Spinal cord (tissue), 9 donors: ENCODE measurements at regions not wholly inside any gene's neighbourhood (a gene's known extent, or its start where the extent isn't known, plus 50 kb on each side); places are given as distances from the start of the nearest gene placed in this dataset.

ENCODE experiments used
- DNase-seq, 6 donors: peaks; one replicate each; pipeline versions ENCODE4 v3.0.0 to v3.0.0-alpha.2; 2013 to 2015; ENCODE audit warnings: low spot score in 6 of 6, low read depth in 4 of 6
- H3K27ac ChIP-seq: one replicate; pipeline ENCODE4 v1.5.1; 2013; ENCODE audit warnings: low read depth, low read length, control low read depth
- H3K27me3 ChIP-seq: one replicate; pipeline ENCODE4 v1.6.1; 2013; ENCODE audit warnings: low read length; ENCODE audit not compliant: control insufficient read depth, insufficient read depth
- H3K36me3 ChIP-seq: one replicate; pipeline ENCODE4 v1.6.1; 2013; ENCODE audit warnings: low read length; ENCODE audit not compliant: control insufficient read depth, insufficient read depth
- H3K4me1 ChIP-seq: one replicate; pipeline ENCODE4 v1.6.1; 2013; ENCODE audit warnings: low read length; ENCODE audit not compliant: control insufficient read depth, insufficient read depth
- H3K4me3 ChIP-seq: one replicate; pipeline ENCODE4 v1.5.1; 2013; ENCODE audit warnings: low read depth, low read length, control low read depth
- H3K9me3 ChIP-seq: one replicate; pipeline ENCODE4 v1.6.1; 2013; ENCODE audit warnings: low read length; ENCODE audit not compliant: control insufficient read depth, insufficient read depth
- WGBS: methylation state at CpG from one replicate; pipeline ENCODE4 v1.1.5; 2013; ENCODE audit warnings: missing lambda C conversion rate; ENCODE audit not compliant: insufficient coverage; 5-methylcytosine and 5-hydroxymethylcytosine counted together
- donor health status: healthy.

GRCh38 chr4:147093206-147093605 lies 147.5 kb upstream of the TTC29 start:
- Histone ChIP-seq H3K4me1 (no peaks in the 10 kb centered on the region), H3K27ac (no peak overlapping the region), H3K9me3 (no peaks in the 10 kb centered on the region), H3K4me3 (no peak overlapping the region), H3K36me3 (no peaks in the 10 kb centered on the region), H3K27me3 (no peaks in the 10 kb centered on the region)
- no peak for DNase-seq
- no CpG with 5 or more reads among the region's 2 CpGs for WGBS

GRCh38 chr4:147094238-147094637 lies 148.6 kb upstream of the TTC29 start:
- no peaks in the 10 kb centered on the region for H3K9me3 ChIP-seq
- H3K27me3 ChIP-seq: no peaks in the 10 kb centered on the region
- H3K27ac ChIP-seq: no peak overlapping the region
- H3K4me1 ChIP-seq: no peaks in the 10 kb centered on the region
- DNase-seq: peak in 1 of 6 donors; percentile 32
- no peaks in the 10 kb centered on the region for H3K36me3 ChIP-seq
- WGBS: no CpG with 5 or more reads among the region's 2 CpGs
- no peak overlapping the region for H3K4me3 ChIP-seq

DNA sequence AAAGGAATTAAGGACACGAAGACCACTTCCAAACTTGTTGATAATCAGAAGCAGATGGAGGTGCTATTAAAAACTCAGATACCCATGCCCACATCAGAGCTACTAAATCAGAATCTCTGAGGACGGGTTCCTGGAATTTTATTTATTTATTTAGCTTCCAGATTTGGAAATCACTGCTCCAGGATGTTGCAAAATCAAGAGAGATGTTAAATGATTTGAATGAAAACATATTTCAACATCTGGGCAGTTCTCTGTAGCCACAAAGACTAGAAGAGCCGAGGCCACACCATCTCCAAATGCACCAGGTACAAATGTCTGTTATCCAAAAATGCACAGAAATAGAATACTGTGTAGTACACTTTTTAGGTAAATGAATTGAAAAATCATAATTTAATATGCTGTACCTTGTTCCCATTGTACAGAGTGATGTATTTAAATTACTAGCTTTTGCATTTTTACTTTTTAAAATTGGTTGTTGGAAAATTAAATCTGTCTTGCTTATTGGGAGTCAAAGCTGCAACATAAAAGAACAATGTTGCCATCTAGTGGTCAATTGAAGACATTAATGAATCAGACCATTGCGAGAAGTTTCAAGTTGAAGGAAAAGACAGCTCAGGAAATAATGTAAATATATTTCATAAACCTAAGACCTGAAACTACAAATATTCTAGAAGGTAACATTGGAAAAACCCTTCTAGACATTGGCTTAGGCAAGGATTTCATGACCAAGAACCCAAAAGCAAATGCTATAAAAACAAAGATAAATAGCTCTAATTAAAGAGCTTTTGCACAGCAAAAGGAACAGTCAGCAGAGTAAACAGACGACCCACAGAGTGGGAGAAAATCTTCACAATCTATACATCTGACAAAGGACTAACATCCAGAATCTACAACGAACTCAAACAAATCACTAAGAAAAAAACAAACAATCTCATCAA lies 151.3 kb upstream of the TTC29 start:
- peak in 5 of 6 donors; percentile 42 to 90 (median 51) for DNase-seq
- no peaks in the 10 kb centered on the region for H3K9me3 ChIP-seq
- H3K4me1 ChIP-seq: no peaks in the 10 kb centered on the region
- WGBS: no CpG with 5 or more reads among the region's 6 CpGs
- H3K27me3 ChIP-seq: no peaks in the 10 kb centered on the region
- H3K4me3 ChIP-seq: no peak overlapping the region
- H3K36me3 ChIP-seq: no peaks in the 10 kb centered on the region
- H3K27ac ChIP-seq: no peak overlapping the region

GRCh38 chr4:147101678-147102077 lies 156.0 kb upstream of the TTC29 start:
- H3K4me1 ChIP-seq: no peaks in the 10 kb centered on the region
- H3K36me3 ChIP-seq: no peaks in the 10 kb centered on the region
- no peak for DNase-seq
- H3K27ac ChIP-seq: no peak overlapping the region
- no peaks in the 10 kb centered on the region for H3K27me3 ChIP-seq
- H3K9me3 ChIP-seq: no peaks in the 10 kb centered on the region
- no peak overlapping the region for H3K4me3 ChIP-seq
- 73% methylated on average over 1 of the region's 2 CpGs for WGBS

GRCh38 chr4:147102596-147102995 lies 156.9 kb upstream of the TTC29 start:
- no peak overlapping the region for H3K27ac ChIP-seq
- H3K4me1 ChIP-seq: no peaks in the 10 kb centered on the region
- no peaks in the 10 kb centered on the region for H3K36me3 ChIP-seq
- H3K27me3 ChIP-seq: no peaks in the 10 kb centered on the region
- WGBS: no CpG with 5 or more reads among the region's 1 CpG
- no peak for DNase-seq
- no peaks in the 10 kb centered on the region for H3K9me3 ChIP-seq
- H3K4me3 ChIP-seq: no peak overlapping the region

DNA sequence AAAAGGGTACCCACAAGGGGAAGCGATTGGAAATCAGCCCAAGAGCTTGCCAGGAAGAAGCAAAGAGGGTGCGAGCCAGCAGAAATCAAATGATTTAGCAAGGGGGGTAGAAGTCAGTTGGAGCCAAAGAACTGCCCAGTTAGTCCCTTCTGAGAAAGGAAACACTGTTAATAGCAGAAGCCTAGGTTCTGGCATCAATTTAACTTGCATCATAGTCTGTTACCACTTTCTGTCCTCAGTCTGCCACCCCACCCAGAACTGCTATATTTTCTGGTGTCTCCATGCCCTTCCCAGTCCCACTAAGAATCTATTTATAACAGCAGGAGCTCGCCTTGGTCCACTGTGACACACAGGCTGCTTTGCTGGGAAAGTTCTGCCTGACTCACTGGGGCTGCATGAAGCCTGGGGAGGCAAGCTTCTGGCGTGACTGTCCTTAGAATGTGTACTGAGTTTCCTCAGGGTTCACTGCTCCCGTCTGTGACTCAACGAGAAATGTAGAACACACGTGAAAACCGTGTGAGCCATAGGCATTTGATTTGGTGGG lies 157.8 kb upstream of the TTC29 start:
- Histone ChIP-seq H3K4me3 (no peak overlapping the region), H3K4me1 (no peaks in the 10 kb centered on the region), H3K27me3 (no peaks in the 10 kb centered on the region), H3K36me3 (no peaks in the 10 kb centered on the region), H3K27ac (peak overlapping the region; percentile 50), H3K9me3 (no peaks in the 10 kb centered on the region)
- 30% methylated on average over 2 of the region's 8 CpGs for WGBS
- peak in 5 of 6 donors; percentile 48 to 83 (median 61) for DNase-seq

GRCh38 chr4:147104768-147105167 lies 159.1 kb upstream of the TTC29 start:
- WGBS: 72% methylated on average over 2 of the region's 2 CpGs
- Histone ChIP-seq H3K9me3 (no peaks in the 10 kb centered on the region), H3K27ac (no peak overlapping the region), H3K27me3 (no peaks in the 10 kb centered on the region), H3K4me3 (no peak overlapping the region), H3K4me1 (no peaks in the 10 kb centered on the region), H3K36me3 (no peaks in the 10 kb centered on the region)
- DNase-seq: no peak

GRCh38 chr4:147108409-147108808 lies 162.7 kb upstream of the TTC29 start:
- no peak overlapping the region for H3K27ac ChIP-seq
- DNase-seq: no peak
- no peaks in the 10 kb centered on the region for H3K4me1 ChIP-seq
- no peaks in the 10 kb centered on the region for H3K27me3 ChIP-seq
- no CpG with 5 or more reads among the region's 2 CpGs for WGBS
- H3K9me3 ChIP-seq: no peaks in the 10 kb centered on the region
- no peaks in the 10 kb centered on the region for H3K36me3 ChIP-seq
- no peak overlapping the region for H3K4me3 ChIP-seq

GRCh38 chr4:147109800-147110199 lies 164.1 kb upstream of the TTC29 start:
- no peak overlapping the region for H3K27ac ChIP-seq
- no peaks in the 10 kb centered on the region for H3K9me3 ChIP-seq
- no peaks in the 10 kb centered on the region for H3K4me1 ChIP-seq
- H3K27me3 ChIP-seq: no peaks in the 10 kb centered on the region
- H3K36me3 ChIP-seq: no peaks in the 10 kb centered on the region
- no peak overlapping the region for H3K4me3 ChIP-seq
- WGBS: no CpG with 5 or more reads among the region's 1 CpG
- DNase-seq: peak in 1 of 6 donors; percentile 5
